ENCODE measurements at regions not wholly inside any gene's neighbourhood (a gene's known extent, or its start where the extent isn't known, plus 50 kb on each side); places are given as distances from the start of the nearest gene placed in this dataset.

DNA sequence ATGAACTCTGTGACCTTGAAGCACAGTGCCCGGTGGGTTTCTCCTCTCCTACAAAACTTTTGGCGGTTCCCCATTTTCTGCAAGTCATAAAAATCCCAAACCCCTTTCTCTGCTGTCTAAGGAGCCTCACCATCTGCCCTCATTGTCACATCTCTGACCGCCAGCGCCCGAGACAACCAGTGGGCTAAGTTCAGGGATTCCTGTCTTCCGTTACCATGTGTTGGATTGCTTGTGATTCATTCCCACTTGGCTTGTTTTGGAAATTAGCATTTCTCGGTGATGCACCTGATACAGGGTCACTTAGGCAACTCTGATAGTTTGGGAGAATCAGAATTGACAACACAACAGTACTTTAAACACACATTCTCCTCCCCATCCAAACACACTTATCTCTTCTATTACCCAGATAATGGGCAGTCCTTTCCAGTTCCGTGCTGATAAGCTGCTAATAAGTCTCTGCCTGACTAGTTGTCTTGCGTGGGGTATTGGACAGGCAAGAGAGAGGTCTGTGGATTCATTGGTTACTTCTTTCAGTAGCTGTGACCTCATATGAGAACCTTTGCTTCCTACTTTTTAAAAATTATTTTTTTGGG is 70.0 kb upstream of the KLF4 start:
- FAIRE-seq, result no peak

DNA sequence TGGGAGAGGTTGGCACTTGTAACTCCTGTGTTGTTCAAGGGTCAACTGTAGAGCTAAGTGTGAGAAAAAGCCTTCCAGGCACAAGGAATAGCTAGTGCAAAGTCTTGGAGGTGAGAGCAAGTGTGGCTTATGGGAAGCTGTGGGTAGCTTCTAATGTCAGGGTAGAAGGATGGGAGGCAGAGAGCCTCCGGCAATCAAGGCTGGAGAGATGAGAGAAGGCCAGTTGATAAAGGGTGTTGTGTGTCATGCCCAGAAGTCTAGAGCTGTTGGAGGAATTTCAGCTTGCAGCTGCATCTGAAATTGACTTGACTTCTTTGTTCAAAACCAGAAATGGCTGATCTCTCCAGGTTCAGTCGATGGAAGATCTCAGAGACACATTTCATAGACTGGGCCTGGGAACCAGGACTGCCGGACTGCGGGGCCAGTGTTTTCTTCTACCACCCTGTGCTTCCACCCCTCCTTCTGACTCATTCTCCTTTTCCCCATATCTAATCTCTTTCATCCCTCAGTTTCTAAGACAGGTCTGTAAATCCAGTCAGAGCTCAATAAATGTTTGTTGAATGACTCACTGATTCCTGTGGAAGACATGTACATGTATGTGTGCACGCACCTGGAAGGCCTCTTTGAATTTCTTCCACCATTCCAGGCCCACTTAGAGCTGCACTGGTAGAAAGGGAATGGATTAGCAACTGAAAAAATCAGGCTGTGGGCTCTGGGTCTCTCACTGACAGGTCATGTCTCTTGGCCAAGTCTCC is 67.8 kb upstream of the KLF4 start:
- TF ChIP-seq EZH2 (IDR thresholded peaks at IDR 0.05; ENCODE audit: low read length), result no peak
- TF ChIP-seq, protein P1, sequence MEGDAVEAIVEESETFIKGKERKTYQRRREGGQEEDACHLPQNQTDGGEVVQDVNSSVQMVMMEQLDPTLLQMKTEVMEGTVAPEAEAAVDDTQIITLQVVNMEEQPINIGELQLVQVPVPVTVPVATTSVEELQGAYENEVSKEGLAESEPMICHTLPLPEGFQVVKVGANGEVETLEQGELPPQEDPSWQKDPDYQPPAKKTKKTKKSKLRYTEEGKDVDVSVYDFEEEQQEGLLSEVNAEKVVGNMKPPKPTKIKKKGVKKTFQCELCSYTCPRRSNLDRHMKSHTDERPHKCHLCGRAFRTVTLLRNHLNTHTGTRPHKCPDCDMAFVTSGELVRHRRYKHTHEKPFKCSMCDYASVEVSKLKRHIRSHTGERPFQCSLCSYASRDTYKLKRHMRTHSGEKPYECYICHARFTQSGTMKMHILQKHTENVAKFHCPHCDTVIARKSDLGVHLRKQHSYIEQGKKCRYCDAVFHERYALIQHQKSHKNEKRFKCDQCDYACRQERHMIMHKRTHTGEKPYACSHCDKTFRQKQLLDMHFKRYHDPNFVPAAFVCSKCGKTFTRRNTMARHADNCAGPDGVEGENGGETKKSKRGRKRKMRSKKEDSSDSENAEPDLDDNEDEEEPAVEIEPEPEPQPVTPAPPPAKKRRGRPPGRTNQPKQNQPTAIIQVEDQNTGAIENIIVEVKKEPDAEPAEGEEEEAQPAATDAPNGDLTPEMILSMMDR (optimal IDR thresholded peaks at IDR 0.05 in 1 of 3, IDR thresholded peaks at IDR 0.05 in 1 of 3, conservative IDR thresholded peaks at IDR 0.05 in 1 of 3; ENCODE audit: extremely low read depth in 1 of 3, insufficient read depth in 2 of 3, low read length in 3 of 3), result no peak
- Histone ChIP-seq H3K4me3 (ENCODE audit: control insufficient read depth in 2 of 3, extremely low read depth in 1 of 3, insufficient read depth in 2 of 3, low read depth in 1 of 3, low read length in 3 of 3) (no peak overlapping the region), H3K4me2 (ENCODE audit: control insufficient read depth, extremely low read depth, insufficient read depth, low read depth, low read length) (peak overlapping the region; percentile 49), H3K27me3 (ENCODE audit: control insufficient read depth, extremely low read depth, insufficient read depth, low read length) (no peaks in the 10 kb centered on the region), H3K9me3 (ENCODE audit: control insufficient read depth, low read depth, low read length) (no peaks in the 10 kb centered on the region), H2AFZ (ENCODE audit: control insufficient read depth, low read length) (peak overlapping the region; percentile 32), H4K20me1 (ENCODE audit: control insufficient read depth, extremely low read depth, insufficient read depth, low read length) (no peaks in the 10 kb centered on the region), H3K9me1 (ENCODE audit: control insufficient read depth, extremely low read depth, insufficient read depth, low read length) (no peaks in the 10 kb centered on the region), H3K4me1 (ENCODE audit: control insufficient read depth, extremely low read depth, insufficient read depth, low read length) (peaks cover 13% of the 10 kb centered on the region), H3K27ac (ENCODE audit: control insufficient read depth, insufficient read depth, low read length) (peak overlapping the region; percentile 51), H3K36me3 (ENCODE audit: control insufficient read depth in 2 of 2, extremely low read depth in 1 of 2, insufficient read depth in 2 of 2, low read length in 2 of 2) (no peaks in the 10 kb centered on the region), H3K9ac (ENCODE audit: control insufficient read depth, extremely low read depth, insufficient read depth, low read length) (no peak overlapping the region), H3K79me2 (ENCODE audit: control insufficient read depth, insufficient read depth, low read length) (no peaks in the 10 kb centered on the region)
- peak; percentile 87 for DNase-seq (ENCODE audit: low read depth, low spot score)
- dilution Hi-C loops (cut with MboI; ENCODE audit: extremely low pct_ligation_motif_present, low sequenced_read_pairs), result no loop called here
- FAIRE-seq, result peak; percentile 88

More for the DNA sequence above, 70.0 kb upstream of the KLF4 start:
- Histone ChIP-seq H3K79me2 (ENCODE audit: control insufficient read depth, insufficient read depth, low read length) (no peaks in the 10 kb centered on the region), H3K9me3 (ENCODE audit: control insufficient read depth, low read depth, low read length) (no peaks in the 10 kb centered on the region), H3K4me3 (ENCODE audit: control insufficient read depth in 2 of 3, extremely low read depth in 1 of 3, insufficient read depth in 2 of 3, low read depth in 1 of 3, low read length in 3 of 3) (no peak overlapping the region), H3K4me1 (ENCODE audit: control insufficient read depth, extremely low read depth, insufficient read depth, low read length) (peaks cover 13% of the 10 kb centered on the region), H3K27ac (ENCODE audit: control insufficient read depth, insufficient read depth, low read length) (no peak overlapping the region), H3K9me1 (ENCODE audit: control insufficient read depth, extremely low read depth, insufficient read depth, low read length) (no peaks in the 10 kb centered on the region), H3K4me2 (ENCODE audit: control insufficient read depth, extremely low read depth, insufficient read depth, low read depth, low read length) (no peak overlapping the region), H3K27me3 (ENCODE audit: control insufficient read depth, extremely low read depth, insufficient read depth, low read length) (no peaks in the 10 kb centered on the region), H3K36me3 (ENCODE audit: control insufficient read depth in 2 of 2, extremely low read depth in 1 of 2, insufficient read depth in 2 of 2, low read length in 2 of 2) (no peaks in the 10 kb centered on the region), H2AFZ (ENCODE audit: control insufficient read depth, low read length) (no peak overlapping the region), H4K20me1 (ENCODE audit: control insufficient read depth, extremely low read depth, insufficient read depth, low read length) (no peaks in the 10 kb centered on the region), H3K9ac (ENCODE audit: control insufficient read depth, extremely low read depth, insufficient read depth, low read length) (no peak overlapping the region)
- no peak for DNase-seq (ENCODE audit: low read depth, low spot score)
- dilution Hi-C loops (cut with MboI; ENCODE audit: extremely low pct_ligation_motif_present, low sequenced_read_pairs), result no loop called here
- no peak for TF ChIP-seq EZH2 (IDR thresholded peaks at IDR 0.05; ENCODE audit: low read length)
- TF ChIP-seq, protein P1 (optimal IDR thresholded peaks at IDR 0.05 in 1 of 3, IDR thresholded peaks at IDR 0.05 in 1 of 3, conservative IDR thresholded peaks at IDR 0.05 in 1 of 3; ENCODE audit: extremely low read depth in 1 of 3, insufficient read depth in 2 of 3, low read length in 3 of 3), result no peak

All from keratinocyte (primary cell).